EL (cell line): ENCODE measurements at regions not wholly inside any gene's neighbourhood (a gene's known extent, or its start where the extent isn't known, plus 50 kb on each side); places are given as distances from the start of the nearest gene placed in this dataset.
"Not testable (repeated sequence)": the region's sequence is repeated elsewhere in the genome, so short reads cannot be mapped to it uniquely, and the experiment has no call there.

Experiments
- DNase-seq: peaks from one replicate; pipeline ENCODE4 v3.0.0-alpha.2; 2016

GRCh38 chr20:19834783-19835182 is 76.7 kb downstream of the RIN2 start:
- DNase-seq: no peak

- no peak for DNase-seq
Observed at GRCh38 chr20:19835533-19836222, 77.6 kb downstream of the RIN2 start.

GRCh38 chr20:19838468-19838867 is 80.4 kb downstream of the RIN2 start:
- DNase-seq: no peak

GRCh38 chr20:19839053-19839452 is 81.0 kb downstream of the RIN2 start:
- no peak for DNase-seq

GRCh38 chr20:19840111-19840710 is 82.2 kb downstream of the RIN2 start:
- DNase-seq: no peak

GRCh38 chr20:19841740-19842139 is 83.7 kb downstream of the RIN2 start:
- DNase-seq: no peak

- DNase-seq: not testable (repeated sequence)
Observed at GRCh38 chr20:19844850-19845249, 86.8 kb downstream of the RIN2 start.

- no peak for DNase-seq
Observed at GRCh38 chr20:19847383-19847782, 89.3 kb downstream of the RIN2 start.

- DNase-seq: no peak
Observed at GRCh38 chr20:19849341-19850197, 91.5 kb downstream of the RIN2 start.

GRCh38 chr20:19850198-19850533 is 92.1 kb downstream of the RIN2 start:
- no peak for DNase-seq

- no peak for DNase-seq
Observed at GRCh38 chr20:19851861-19852260, 93.8 kb downstream of the RIN2 start.

- DNase-seq: no peak
Observed at GRCh38 chr20:19855416-19855815, 97.4 kb downstream of the RIN2 start.

GRCh38 chr20:19858466-19859371 is 100.7 kb downstream of the RIN2 start:
- DNase-seq: peak; percentile 83

- no peak for DNase-seq
Observed at GRCh38 chr20:19859444-19859843, 101.4 kb downstream of the RIN2 start.

- DNase-seq: no peak
Observed at GRCh38 chr20:19860737-19861136, 102.7 kb downstream of the RIN2 start.

GRCh38 chr20:19861147-19861759 is 103.2 kb downstream of the RIN2 start:
- DNase-seq: no peak

GRCh38 chr20:19864130-19864529 is 106.1 kb downstream of the RIN2 start:
- DNase-seq: no peak

- DNase-seq: no peak
Observed at GRCh38 chr20:19866070-19866469, 108.0 kb downstream of the RIN2 start.

GRCh38 chr20:19867074-19867473 is 109.0 kb downstream of the RIN2 start:
- peak; percentile 45 for DNase-seq

- DNase-seq: no peak
Observed at GRCh38 chr20:19867940-19868371, 109.9 kb downstream of the RIN2 start.

- no peak for DNase-seq
Observed at GRCh38 chr20:19868441-19868840, 110.4 kb downstream of the RIN2 start.

- DNase-seq: no peak
Observed at GRCh38 chr20:19872001-19872400, 113.9 kb downstream of the RIN2 start.
